ENCODE measurements at regions not wholly inside any gene's neighbourhood (a gene's known extent, or its start where the extent isn't known, plus 50 kb on each side); places are given as distances from the start of the nearest gene placed in this dataset.
A peak's percentile ranks its signal among the peaks of the same experiment; 100 is the strongest.
"Not testable (repeated sequence)": the region's sequence is repeated elsewhere in the genome, so short reads cannot be mapped to it uniquely, and the experiment has no call there.

- DNase-seq (ENCODE audit: low read depth in 2 of 2) = no peak
These were observed 646.1 kb upstream of the ACVR2A start for GRCh38 chr2:147198651-147199171.

- DNase-seq (ENCODE audit: low read depth in 2 of 2) = no peak
These were observed 646.9 kb upstream of the ACVR2A start for GRCh38 chr2:147197754-147198483.

- DNase-seq (ENCODE audit: low read depth in 2 of 2) = peak in 1 of 2 donors; percentile 23
These were observed 662.6 kb upstream of the ACVR2A start for GRCh38 chr2:147182260-147182659.

- no peak for DNase-seq (ENCODE audit: low read depth in 2 of 2)
These were observed 663.3 kb upstream of the ACVR2A start for GRCh38 chr2:147181351-147182029.

- DNase-seq (ENCODE audit: low read depth in 2 of 2) = no peak
These were observed 667.6 kb upstream of the ACVR2A start for GRCh38 chr2:147177071-147177857.

- DNase-seq (ENCODE audit: low read depth in 2 of 2) = no peak
These were observed 670.0 kb upstream of the ACVR2A start for GRCh38 chr2:147174824-147175254.

- no peak for DNase-seq (ENCODE audit: low read depth in 2 of 2)
These were observed 671.0 kb upstream of the ACVR2A start for GRCh38 chr2:147173798-147174197.

- no peak for DNase-seq (ENCODE audit: low read depth in 2 of 2)
These were observed 671.6 kb upstream of the ACVR2A start for GRCh38 chr2:147173189-147173581.

- no peak for DNase-seq (ENCODE audit: low read depth in 2 of 2)
These were observed 672.2 kb upstream of the ACVR2A start for GRCh38 chr2:147172493-147173188.

- no peak for DNase-seq (ENCODE audit: low read depth in 2 of 2)
These were observed 672.9 kb upstream of the ACVR2A start for GRCh38 chr2:147171941-147172340.

GRCh38 chr2:147170932-147171331 is 673.9 kb upstream of the ACVR2A start:
- DNase-seq (ENCODE audit: low read depth in 2 of 2) = no peak

- DNase-seq (ENCODE audit: low read depth in 2 of 2) = no peak
These were observed 679.0 kb upstream of the ACVR2A start for GRCh38 chr2:147165697-147166382.

- DNase-seq (ENCODE audit: low read depth in 2 of 2) = no peak
These were observed 680.3 kb upstream of the ACVR2A start for GRCh38 chr2:147164563-147164962.

- no peak for DNase-seq (ENCODE audit: low read depth in 2 of 2)
These were observed 683.1 kb upstream of the ACVR2A start for GRCh38 chr2:147161746-147162145.

GRCh38 chr2:147156970-147157369 is 687.9 kb upstream of the ACVR2A start:
- DNase-seq (ENCODE audit: low read depth in 2 of 2) = no peak

- DNase-seq (ENCODE audit: low read depth in 2 of 2) = no peak
These were observed 694.6 kb upstream of the ACVR2A start for GRCh38 chr2:147150241-147150635.

- DNase-seq (ENCODE audit: low read depth in 2 of 2) = no peak
These were observed 695.1 kb upstream of the ACVR2A start for GRCh38 chr2:147149575-147150240.

GRCh38 chr2:147147802-147148201 is 697.0 kb upstream of the ACVR2A start:
- no peak for DNase-seq (ENCODE audit: low read depth in 2 of 2)

- no peak for DNase-seq (ENCODE audit: low read depth in 2 of 2)
These were observed 702.9 kb upstream of the ACVR2A start for GRCh38 chr2:147141930-147142329.

- DNase-seq (ENCODE audit: low read depth in 2 of 2) = not testable (repeated sequence)
These were observed 705.1 kb upstream of the ACVR2A start for GRCh38 chr2:147139732-147140131.

- no peak for DNase-seq (ENCODE audit: low read depth in 2 of 2)
These were observed 707.1 kb upstream of the ACVR2A start for GRCh38 chr2:147137711-147138110.
